Keratinocyte (primary cell): ENCODE measurements at regions not wholly inside any gene's neighbourhood (a gene's known extent, or its start where the extent isn't known, plus 50 kb on each side); places are given as distances from the start of the nearest gene placed in this dataset.

Source experiments
- EZH2 ChIP-seq: IDR thresholded peaks from one replicate; pipeline ENCODE4 v1.6.1; 2012; ENCODE audit warnings: inconsistent platforms, mild to moderate bottlenecking, low read length, moderate library complexity
- TF ChIP-seq, protein P1 (sequence below), 3 experiments: IDR thresholded peaks in 1 of 3; conservative IDR thresholded peaks in 1 of 3; optimal IDR thresholded peaks in 1 of 3; 2 replicates in 2 of 3; 3 replicates in 1 of 3; pipeline versions ENCODE3 to v1.5.1; 2011; ENCODE audit warnings: low read length in 3 of 3, mild to moderate bottlenecking in 3 of 3, moderate library complexity in 2 of 3, control low read depth in 1 of 3, inconsistent platforms in 1 of 3; ENCODE audit not compliant: insufficient read depth in 2 of 3; ENCODE audit errors: extremely low read depth in 1 of 3

- TF ChIP-seq, protein P1, sequence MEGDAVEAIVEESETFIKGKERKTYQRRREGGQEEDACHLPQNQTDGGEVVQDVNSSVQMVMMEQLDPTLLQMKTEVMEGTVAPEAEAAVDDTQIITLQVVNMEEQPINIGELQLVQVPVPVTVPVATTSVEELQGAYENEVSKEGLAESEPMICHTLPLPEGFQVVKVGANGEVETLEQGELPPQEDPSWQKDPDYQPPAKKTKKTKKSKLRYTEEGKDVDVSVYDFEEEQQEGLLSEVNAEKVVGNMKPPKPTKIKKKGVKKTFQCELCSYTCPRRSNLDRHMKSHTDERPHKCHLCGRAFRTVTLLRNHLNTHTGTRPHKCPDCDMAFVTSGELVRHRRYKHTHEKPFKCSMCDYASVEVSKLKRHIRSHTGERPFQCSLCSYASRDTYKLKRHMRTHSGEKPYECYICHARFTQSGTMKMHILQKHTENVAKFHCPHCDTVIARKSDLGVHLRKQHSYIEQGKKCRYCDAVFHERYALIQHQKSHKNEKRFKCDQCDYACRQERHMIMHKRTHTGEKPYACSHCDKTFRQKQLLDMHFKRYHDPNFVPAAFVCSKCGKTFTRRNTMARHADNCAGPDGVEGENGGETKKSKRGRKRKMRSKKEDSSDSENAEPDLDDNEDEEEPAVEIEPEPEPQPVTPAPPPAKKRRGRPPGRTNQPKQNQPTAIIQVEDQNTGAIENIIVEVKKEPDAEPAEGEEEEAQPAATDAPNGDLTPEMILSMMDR (optimal IDR thresholded peaks at IDR 0.05 in 1 of 3, IDR thresholded peaks at IDR 0.05 in 1 of 3, conservative IDR thresholded peaks at IDR 0.05 in 1 of 3; ENCODE audit: extremely low read depth in 1 of 3, insufficient read depth in 2 of 3, low read length in 3 of 3) = no peak
- no peak for TF ChIP-seq EZH2
These were observed 95.8 kb downstream of the PCSK1 start for GRCh38 chr5:96337048-96337781.
